NOMO-1 treated with DMSO at 0.1 percent for 48 hours (cell line): ENCODE measurements at regions not wholly inside any gene's neighbourhood (a gene's known extent, or its start where the extent isn't known, plus 50 kb on each side); places are given as distances from the start of the nearest gene placed in this dataset.
"Not testable (repeated sequence)": the region's sequence is repeated elsewhere in the genome, so short reads cannot be mapped to it uniquely, and the experiment has no call there.

Source experiments
- DNase-seq: peaks from one replicate; lab custom pipeline; 2025; ENCODE audit not compliant: unreplicated experiment; lab: John Stamatoyannopoulos, UW

- DNase-seq: no peak
Observed at GRCh38 chr17:77560381-77560780, 398.1 kb upstream of the TNRC6C start.

GRCh38 chr17:77560841-77561240 lies 397.7 kb upstream of the TNRC6C start:
- DNase-seq: no peak

GRCh38 chr17:77562361-77562760 lies 396.1 kb upstream of the TNRC6C start:
- DNase-seq: not testable (repeated sequence)

GRCh38 chr17:77563439-77564102 lies 394.9 kb upstream of the TNRC6C start:
- no peak for DNase-seq

GRCh38 chr17:77564278-77564920 lies 394.1 kb upstream of the TNRC6C start:
- no peak for DNase-seq

GRCh38 chr17:77565166-77565565 lies 393.3 kb upstream of the TNRC6C start:
- no peak for DNase-seq

- DNase-seq: no peak
Observed at GRCh38 chr17:77566151-77566550, 392.4 kb upstream of the TNRC6C start.

GRCh38 chr17:77566566-77567138 lies 391.9 kb upstream of the TNRC6C start:
- DNase-seq: no peak

GRCh38 chr17:77568540-77568939 lies 390.0 kb upstream of the TNRC6C start:
- no peak for DNase-seq

GRCh38 chr17:77569846-77570564 lies 388.5 kb upstream of the TNRC6C start:
- no peak for DNase-seq

GRCh38 chr17:77570565-77570898 lies 388.0 kb upstream of the TNRC6C start:
- DNase-seq: no peak

GRCh38 chr17:77571155-77571981 lies 387.1 kb upstream of the TNRC6C start:
- DNase-seq: peak; percentile 57

GRCh38 chr17:77572065-77572601 lies 386.4 kb upstream of the TNRC6C start:
- no peak for DNase-seq

- DNase-seq: no peak
Observed at GRCh38 chr17:77572851-77573250, 385.7 kb upstream of the TNRC6C start.

GRCh38 chr17:77577491-77577890 lies 381.0 kb upstream of the TNRC6C start:
- no peak for DNase-seq

GRCh38 chr17:77579131-77579530 lies 379.4 kb upstream of the TNRC6C start:
- DNase-seq: no peak

- peak; percentile 86 for DNase-seq
Observed at GRCh38 chr17:77579682-77580081, 378.8 kb upstream of the TNRC6C start.

- no peak for DNase-seq
Observed at GRCh38 chr17:77580531-77581270, 377.8 kb upstream of the TNRC6C start.

- no peak for DNase-seq
Observed at GRCh38 chr17:77581480-77581879, 377.0 kb upstream of the TNRC6C start.
